Ascending aorta (tissue), 2 donors: ENCODE measurements at regions not wholly inside any gene's neighbourhood (a gene's known extent, or its start where the extent isn't known, plus 50 kb on each side); places are given as distances from the start of the nearest gene placed in this dataset.

ENCODE experiments used
- DNase-seq, 2 donors: peaks; one replicate each; pipeline ENCODE4 v3.0.0-alpha.2; 2019; ENCODE audit warnings: low spot score in 2 of 2
- H3K27ac ChIP-seq, 2 donors: fragments of 200-600 bp; sonication (generic); one replicate each; pipeline ENCODE4 v1.5.1; 2016 to 2017; ENCODE audit warnings: mild to moderate bottlenecking in 1 of 2
- H3K27me3 ChIP-seq: fragments of 200-600 bp; sonication (generic); one replicate; pipeline ENCODE4 v1.5.1; 2017
- H3K36me3 ChIP-seq, 2 donors: fragments of 200-600 bp; sonication (generic); one replicate each; pipeline ENCODE4 v1.5.1; 2016
- H3K4me1 ChIP-seq, 2 donors: fragments of 200-600 bp; sonication (generic); one replicate each; pipeline ENCODE4 v1.5.1; 2016 to 2017; ENCODE audit warnings: mild to moderate bottlenecking in 1 of 2
- H3K4me3 ChIP-seq, 2 donors: fragments of 200-600 bp; sonication (generic); one replicate each; pipeline ENCODE4 v1.5.1; 2016 to 2017; ENCODE audit warnings: mild to moderate bottlenecking in 1 of 2
- H3K9me3 ChIP-seq, 2 donors: fragments of 200-600 bp; sonication (generic); one replicate each; pipeline ENCODE4 v1.5.1; 2016
- CTCF ChIP-seq, 3 experiments: fragments of 200-600 bp in 2 of 3; fragments of 450-650 bp in 1 of 3; sonication (generic) in 2 of 3; IDR thresholded peaks; one replicate each; pipeline ENCODE4 v1.5.1; 2016 to 2019; ENCODE audit warnings: antibody characterized with exemption in 3 of 3, mild to moderate bottlenecking in 1 of 3, moderate library complexity in 1 of 3
- intact Hi-C: fragments of 100-400 bp; cut with DNase I; formaldehyde crosslinking; loops from one replicate; pipeline ENCODE4 v1.15.1; 2023

GRCh38 chr11:23956586-23956985 lies 540.3 kb upstream of the LUZP2 start:
- no peak overlapping the region for H3K4me3 ChIP-seq
- no peaks in the 10 kb centered on the region for H3K36me3 ChIP-seq
- no peak overlapping the region for H3K27ac ChIP-seq
- TF ChIP-seq CTCF (IDR thresholded peaks at IDR 0.05) = no peak
- no peak for DNase-seq
- no peaks in the 10 kb centered on the region for H3K4me1 ChIP-seq
- H3K9me3 ChIP-seq = no peaks in the 10 kb centered on the region
- no peaks in the 10 kb centered on the region for H3K27me3 ChIP-seq
- intact Hi-C loops = no loop called here

GRCh38 chr11:23957314-23957713 lies 539.5 kb upstream of the LUZP2 start:
- Histone ChIP-seq H3K36me3 (no peaks in the 10 kb centered on the region), H3K27ac (no peak overlapping the region), H3K27me3 (no peaks in the 10 kb centered on the region), H3K9me3 (no peaks in the 10 kb centered on the region), H3K4me1 (no peaks in the 10 kb centered on the region), H3K4me3 (no peak overlapping the region)
- TF ChIP-seq CTCF (IDR thresholded peaks at IDR 0.05) = no peak
- intact Hi-C loops = no loop called here
- no peak for DNase-seq

- Histone ChIP-seq H3K36me3 (no peaks in the 10 kb centered on the region), H3K27me3 (no peaks in the 10 kb centered on the region), H3K4me3 (no peak overlapping the region), H3K4me1 (no peaks in the 10 kb centered on the region), H3K9me3 (no peaks in the 10 kb centered on the region), H3K27ac (no peak overlapping the region)
- DNase-seq = no peak
- intact Hi-C loops = no loop called here
- no peak for TF ChIP-seq CTCF (IDR thresholded peaks at IDR 0.05)
These were observed 537.4 kb upstream of the LUZP2 start for GRCh38 chr11:23959462-23959861.

GRCh38 chr11:23961503-23962338 lies 535.1 kb upstream of the LUZP2 start:
- Histone ChIP-seq H3K36me3 (no peaks in the 10 kb centered on the region), H3K4me1 (no peaks in the 10 kb centered on the region), H3K9me3 (no peaks in the 10 kb centered on the region), H3K27ac (no peak overlapping the region), H3K4me3 (no peak overlapping the region), H3K27me3 (no peaks in the 10 kb centered on the region)
- no peak for DNase-seq
- no peak for TF ChIP-seq CTCF (IDR thresholded peaks at IDR 0.05)
- intact Hi-C loops = no loop called here

GRCh38 chr11:23973244-23973643 lies 523.6 kb upstream of the LUZP2 start:
- no peak for DNase-seq
- no peaks in the 10 kb centered on the region for H3K4me1 ChIP-seq
- intact Hi-C loops = no loop called here
- H3K36me3 ChIP-seq = no peaks in the 10 kb centered on the region
- no peak overlapping the region for H3K4me3 ChIP-seq
- H3K27me3 ChIP-seq = no peaks in the 10 kb centered on the region
- TF ChIP-seq CTCF (IDR thresholded peaks at IDR 0.05) = no peak
- no peak overlapping the region for H3K27ac ChIP-seq
- H3K9me3 ChIP-seq = no peaks in the 10 kb centered on the region
